GM12872 (cell line): ENCODE measurements at regions not wholly inside any gene's neighbourhood (a gene's known extent, or its start where the extent isn't known, plus 50 kb on each side); places are given as distances from the start of the nearest gene placed in this dataset.

ENCODE experiments used
- TF ChIP-seq, protein P1 (sequence below): IDR thresholded peaks from 3 replicates; pipeline ENCODE4 v1.5.1; 2011; ENCODE audit warnings: low read depth, mild to moderate bottlenecking, low read length, moderate library complexity; ENCODE audit not compliant: insufficient read depth

DNA sequence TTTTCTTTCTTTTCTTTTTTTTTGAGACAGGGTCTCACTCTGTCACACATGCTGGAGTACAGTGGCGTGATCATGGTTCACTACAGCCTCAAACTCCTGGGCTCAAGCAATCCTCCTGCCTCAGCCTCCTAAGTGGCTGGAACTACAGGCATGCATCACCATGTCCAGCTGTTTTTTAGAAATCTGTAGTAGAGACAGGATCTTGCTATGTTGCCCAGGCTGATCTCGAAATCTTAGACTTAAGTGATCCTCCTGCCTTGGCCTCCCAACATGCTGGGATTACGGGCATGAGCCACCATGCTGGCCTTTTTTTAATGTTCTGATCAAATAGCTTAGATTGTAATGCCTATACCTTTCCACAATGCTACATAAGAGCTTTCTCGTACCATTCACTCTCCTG is 107.0 kb upstream of the KCTD7 start:
- TF ChIP-seq, protein P1, sequence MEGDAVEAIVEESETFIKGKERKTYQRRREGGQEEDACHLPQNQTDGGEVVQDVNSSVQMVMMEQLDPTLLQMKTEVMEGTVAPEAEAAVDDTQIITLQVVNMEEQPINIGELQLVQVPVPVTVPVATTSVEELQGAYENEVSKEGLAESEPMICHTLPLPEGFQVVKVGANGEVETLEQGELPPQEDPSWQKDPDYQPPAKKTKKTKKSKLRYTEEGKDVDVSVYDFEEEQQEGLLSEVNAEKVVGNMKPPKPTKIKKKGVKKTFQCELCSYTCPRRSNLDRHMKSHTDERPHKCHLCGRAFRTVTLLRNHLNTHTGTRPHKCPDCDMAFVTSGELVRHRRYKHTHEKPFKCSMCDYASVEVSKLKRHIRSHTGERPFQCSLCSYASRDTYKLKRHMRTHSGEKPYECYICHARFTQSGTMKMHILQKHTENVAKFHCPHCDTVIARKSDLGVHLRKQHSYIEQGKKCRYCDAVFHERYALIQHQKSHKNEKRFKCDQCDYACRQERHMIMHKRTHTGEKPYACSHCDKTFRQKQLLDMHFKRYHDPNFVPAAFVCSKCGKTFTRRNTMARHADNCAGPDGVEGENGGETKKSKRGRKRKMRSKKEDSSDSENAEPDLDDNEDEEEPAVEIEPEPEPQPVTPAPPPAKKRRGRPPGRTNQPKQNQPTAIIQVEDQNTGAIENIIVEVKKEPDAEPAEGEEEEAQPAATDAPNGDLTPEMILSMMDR, result no peak

DNA sequence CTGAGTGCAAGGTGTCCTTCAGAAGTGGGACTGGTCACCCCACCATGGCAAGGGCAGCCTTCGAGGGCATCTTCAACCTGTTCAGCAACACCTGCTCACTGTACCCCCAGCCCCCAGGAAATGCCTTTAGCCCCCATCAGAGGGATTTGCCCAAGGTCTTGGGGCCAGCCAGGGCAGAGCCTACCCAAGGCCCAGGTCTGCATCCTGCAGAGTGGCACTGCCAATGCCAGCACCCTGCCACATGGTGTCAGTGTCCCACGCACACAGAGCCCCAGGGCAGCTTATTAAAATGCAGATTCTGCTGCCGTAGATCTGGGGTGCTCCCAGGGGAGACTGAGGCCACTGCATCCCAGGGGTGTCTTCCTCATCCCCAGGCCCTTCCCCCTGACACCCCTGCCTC is 106.2 kb upstream of the KCTD7 start:
- TF ChIP-seq, protein P1, result peak; percentile 63

DNA sequence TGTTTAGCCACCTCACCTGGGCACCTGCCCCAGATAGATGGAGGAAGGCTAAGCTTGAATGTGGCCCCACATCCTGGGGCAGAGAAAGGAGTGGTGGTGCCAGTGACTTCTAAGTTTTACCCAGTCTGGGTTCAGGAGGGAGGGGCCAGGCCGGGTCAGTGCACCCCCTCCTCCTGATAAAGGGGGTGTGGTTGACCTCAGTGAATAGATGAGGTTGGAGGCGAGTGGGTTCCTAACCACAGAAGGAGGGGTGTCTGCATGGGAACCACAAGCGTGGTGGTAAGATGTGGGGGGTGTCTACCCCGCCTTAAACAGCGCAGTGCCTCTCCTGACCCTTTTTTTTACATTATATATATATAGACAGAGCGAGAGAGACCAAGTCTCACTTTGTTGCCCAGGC is 105.3 kb upstream of the KCTD7 start:
- TF ChIP-seq, protein P1, result no peak

DNA sequence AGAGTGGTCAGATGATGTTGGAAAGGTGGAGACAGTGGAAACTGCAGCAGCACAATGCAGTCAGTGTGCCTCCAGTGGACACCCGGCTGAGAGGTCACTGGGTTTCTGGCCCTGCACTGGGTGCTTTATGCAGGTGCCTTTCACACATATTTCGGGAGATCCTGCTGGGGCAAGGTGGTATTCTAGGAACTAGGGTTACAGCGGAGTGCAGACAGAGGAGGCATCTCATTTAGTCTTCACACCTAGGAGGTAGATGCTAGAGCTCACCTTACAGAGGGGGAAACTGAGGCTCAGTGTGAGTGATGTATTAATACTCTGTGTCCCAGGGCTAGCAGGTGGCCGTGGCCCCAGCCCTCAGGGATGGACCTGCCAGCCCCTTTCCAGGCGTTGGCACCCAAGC is 103.9 kb upstream of the KCTD7 start:
- TF ChIP-seq, protein P1, result no peak

DNA sequence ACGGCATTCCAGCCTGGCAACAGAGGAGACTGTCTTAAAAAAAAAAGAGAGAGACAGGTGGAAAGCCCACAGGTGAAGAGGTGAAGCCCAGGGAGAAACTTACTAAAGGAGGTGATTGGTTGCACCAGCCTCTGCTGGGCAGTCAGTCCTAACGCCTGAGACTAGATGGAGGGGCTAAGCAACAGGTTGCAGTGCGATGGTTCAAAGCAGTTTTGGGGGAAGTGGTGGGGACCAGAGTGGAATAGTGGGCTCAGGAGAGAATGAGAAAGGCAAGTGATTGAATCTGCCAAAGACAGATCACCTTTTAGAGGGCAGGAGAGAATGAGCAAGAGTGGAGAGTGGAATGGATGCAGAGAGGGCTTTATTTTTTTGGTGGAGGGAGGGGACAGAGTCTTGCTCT is 100.0 kb upstream of the KCTD7 start:
- TF ChIP-seq, protein P1, result no peak

DNA sequence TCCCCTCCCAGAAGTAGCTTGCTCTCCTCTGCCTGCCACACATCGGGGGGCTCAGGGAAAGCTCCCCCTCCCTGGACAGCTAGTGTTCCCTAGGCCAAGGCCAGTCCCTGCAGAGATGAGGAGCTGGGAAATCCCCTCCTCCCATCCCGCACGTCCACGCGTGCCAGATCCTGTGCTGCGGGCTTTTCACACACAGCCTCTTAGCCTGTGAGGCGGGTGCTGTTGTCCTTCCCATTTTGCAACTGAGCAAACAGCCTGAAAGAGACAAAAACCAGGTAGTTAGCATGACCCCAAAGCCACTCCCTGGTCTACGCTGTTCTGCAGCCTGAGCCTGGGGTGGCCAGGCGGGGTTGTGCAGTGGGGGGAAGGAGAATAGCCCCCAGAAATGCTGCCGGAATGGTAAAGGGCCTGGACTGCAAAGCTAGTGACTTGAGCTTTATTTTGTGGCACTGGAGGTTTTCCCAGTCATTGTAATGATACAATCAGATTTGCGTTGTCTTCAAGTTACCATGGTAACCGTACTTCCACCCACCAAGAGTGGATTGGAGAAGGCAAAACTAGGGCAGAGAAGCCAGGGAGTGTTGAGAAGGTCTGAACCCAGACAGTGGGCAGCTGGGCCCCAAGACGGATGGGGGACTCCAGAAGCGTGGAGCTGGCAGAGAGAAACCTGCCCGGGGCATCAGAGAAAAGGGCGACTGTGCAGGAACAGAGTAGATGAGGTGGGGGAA is 98.6 kb upstream of the KCTD7 start:
- TF ChIP-seq, protein P1, result no peak

DNA sequence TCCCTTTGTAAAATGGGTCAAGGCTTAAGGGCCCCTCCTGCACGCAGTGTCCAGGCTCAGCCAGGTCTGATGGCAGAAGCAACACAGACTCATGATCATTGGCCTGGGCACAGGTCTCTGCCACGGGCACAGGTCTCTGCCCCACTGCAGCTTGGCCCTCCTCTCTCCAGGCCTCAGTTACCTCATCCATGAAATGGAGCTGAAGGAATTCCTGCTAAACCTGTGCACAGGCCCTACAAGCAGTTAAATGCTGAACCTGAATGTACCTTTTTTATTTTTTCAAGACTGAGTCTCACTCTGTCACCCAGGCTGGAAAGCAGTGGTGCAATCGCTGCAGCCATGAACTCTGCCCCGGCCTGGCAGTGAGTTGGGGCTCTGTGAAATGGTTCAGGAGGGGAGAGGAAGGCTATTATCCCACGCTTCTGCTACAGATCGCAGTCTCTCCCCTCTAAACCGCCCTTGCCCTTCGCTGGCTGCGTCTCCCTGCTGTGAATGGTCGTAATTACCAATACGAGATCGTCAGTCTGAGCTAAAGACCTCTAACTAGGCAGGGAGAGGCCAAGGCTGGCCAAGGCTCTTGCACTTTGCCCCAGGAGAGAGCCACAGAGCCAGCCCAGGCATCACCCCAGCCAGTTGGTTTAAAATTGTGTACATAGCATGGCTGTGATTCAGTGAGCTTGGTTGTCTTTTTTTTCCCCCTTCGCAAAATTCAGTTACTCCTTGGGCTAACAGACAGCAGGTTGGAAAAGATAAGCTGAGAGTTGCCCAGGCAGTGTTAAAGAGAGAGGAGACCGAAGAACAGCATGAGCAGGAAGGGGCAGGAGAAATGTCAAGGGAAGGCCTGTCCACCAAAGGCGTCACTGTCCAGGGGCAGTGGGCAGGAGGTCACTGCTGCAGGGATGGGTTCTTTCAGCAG is 93.0 kb upstream of the KCTD7 start:
- TF ChIP-seq, protein P1, result no peak
